Neuronal stem cell (in vitro differentiated cells): ENCODE measurements at regions not wholly inside any gene's neighbourhood (a gene's known extent, or its start where the extent isn't known, plus 50 kb on each side); places are given as distances from the start of the nearest gene placed in this dataset.
A peak's percentile ranks its signal among the peaks of the same experiment; 100 is the strongest.

Experiments used
- DNase-seq: peaks from one replicate; pipeline ENCODE4 v3.0.0-alpha.2; 2013; ENCODE audit warnings: low spot score
- H2AFZ ChIP-seq: one replicate; pipeline ENCODE4 v1.6.1; 2013; ENCODE audit warnings: mild to moderate bottlenecking, low read length, inconsistent platforms
- H2AK5ac ChIP-seq: 2 replicates; pipeline ENCODE4 v1.6.1; 2013; ENCODE audit warnings: low read depth, mild to moderate bottlenecking, inconsistent platforms, low read length, moderate library complexity, mixed read lengths
- H2BK120ac ChIP-seq: 2 replicates; pipeline ENCODE4 v1.6.1; 2013; ENCODE audit warnings: low read depth, mild to moderate bottlenecking, inconsistent platforms, low read length, moderate library complexity, mixed read lengths
- H2BK12ac ChIP-seq: one replicate; pipeline ENCODE4 v1.6.1; 2013; ENCODE audit warnings: low read length, inconsistent platforms
- H2BK15ac ChIP-seq: 2 replicates; pipeline ENCODE4 v1.6.1; 2013; ENCODE audit warnings: mild to moderate bottlenecking, low read length, inconsistent platforms, mixed read lengths
- H2BK5ac ChIP-seq: one replicate; pipeline ENCODE4 v1.6.1; 2013; ENCODE audit warnings: inconsistent platforms, mild to moderate bottlenecking, low read length, moderate library complexity
- H3K14ac ChIP-seq: one replicate; pipeline ENCODE4 v1.6.1; 2013; ENCODE audit warnings: low read length, inconsistent platforms
- H3K18ac ChIP-seq: 2 replicates; pipeline ENCODE4 v1.6.1; 2013; ENCODE audit warnings: low read length, inconsistent platforms
- H3K23ac ChIP-seq: 2 replicates; pipeline ENCODE4 v1.6.1; 2013; ENCODE audit warnings: low read depth, mild to moderate bottlenecking, mixed read lengths, low read length, inconsistent platforms; ENCODE audit not compliant: poor library complexity
- H3K27ac ChIP-seq: replicated peaks from 3 replicates; pipeline ENCODE4 v1.5.1; 2013; ENCODE audit warnings: low read length, inconsistent platforms
- H3K27me3 ChIP-seq, 3 experiments: 2 replicates each; pipeline ENCODE4 v1.6.1; 2013; ENCODE audit warnings: low read length in 3 of 3, mild to moderate bottlenecking in 2 of 3, inconsistent platforms in 1 of 3, low read depth in 1 of 3, mixed read lengths in 1 of 3, moderate library complexity in 1 of 3; ENCODE audit not compliant: control insufficient read depth in 3 of 3, insufficient read depth in 3 of 3
- H3K36me3 ChIP-seq, 2 donors: replicated peaks in 1 of 2; 2 replicates each; pipeline ENCODE4 v1.6.1; 2013; ENCODE audit warnings: low read length in 2 of 2; ENCODE audit not compliant: control insufficient read depth in 2 of 2, insufficient read depth in 2 of 2
- H3K4ac ChIP-seq: 2 replicates; pipeline ENCODE4 v1.6.1; 2013; ENCODE audit warnings: inconsistent platforms, mild to moderate bottlenecking, low read length, moderate library complexity
- H3K4me1 ChIP-seq, 2 donors: 1 replicate in 1 of 2; 2 replicates in 1 of 2; pipeline ENCODE4 v1.6.1; 2013; ENCODE audit warnings: low read length in 2 of 2, low read depth in 1 of 2; ENCODE audit not compliant: control insufficient read depth in 2 of 2, insufficient read depth in 1 of 2
- H3K4me2 ChIP-seq: one replicate; pipeline ENCODE4 v1.6.1; 2013; ENCODE audit warnings: mild to moderate bottlenecking, low read length, inconsistent platforms; ENCODE audit not compliant: insufficient read depth, poor library complexity, severe bottlenecking
- H3K4me3 ChIP-seq, 2 donors: 2 replicates each; pipeline ENCODE4 v1.5.1; 2013; ENCODE audit warnings: low read length in 2 of 2, mild to moderate bottlenecking in 2 of 2, inconsistent platforms in 1 of 2, moderate library complexity in 1 of 2
- H3K79me1 ChIP-seq: one replicate; pipeline ENCODE4 v1.6.1; 2013; ENCODE audit warnings: low read depth, mild to moderate bottlenecking, inconsistent platforms, low read length, moderate library complexity
- H3K9ac ChIP-seq: one replicate; pipeline ENCODE4 v1.6.1; 2013; ENCODE audit warnings: mild to moderate bottlenecking, low read depth, low read length, inconsistent platforms; ENCODE audit not compliant: poor library complexity
- H3K9me3 ChIP-seq, 2 donors: replicated peaks in 1 of 2; 2 replicates each; pipeline versions ENCODE3 to v1.6.1; 2013; ENCODE audit warnings: low read length in 2 of 2, mild to moderate bottlenecking in 2 of 2, inconsistent platforms in 1 of 2, low read depth in 1 of 2, mixed read lengths in 1 of 2, moderate library complexity in 1 of 2; ENCODE audit not compliant: control insufficient read depth in 2 of 2, insufficient read depth in 1 of 2
- H4K8ac ChIP-seq: one replicate; pipeline ENCODE4 v1.6.1; 2013; ENCODE audit warnings: low read depth, mild to moderate bottlenecking, inconsistent platforms, low read length, moderate library complexity
- H4K91ac ChIP-seq: one replicate; pipeline ENCODE4 v1.6.1; 2013; ENCODE audit warnings: low read length, low read depth, mild to moderate bottlenecking, inconsistent platforms; ENCODE audit not compliant: poor library complexity
- WGBS, 2 donors: extraction: QIAGEN DNeasy Blood & Tissue Kit; methylation state at CpG; one replicate each; pipeline ENCODE4 v1.1.7; 2013; ENCODE audit warnings: missing lambda C conversion rate in 2 of 2, mixed read lengths in 1 of 2; ENCODE audit not compliant: insufficient read length in 2 of 2, insufficient replicate concordance in 1 of 2; ENCODE audit errors: extremely low coverage in 2 of 2; 5-methylcytosine and 5-hydroxymethylcytosine counted together

- Histone ChIP-seq H3K4ac (no peak overlapping the region), H2BK15ac (no peak overlapping the region), H3K4me2 (no peak overlapping the region), H3K4me3 (no peak overlapping the region), H2BK12ac (no peak overlapping the region), H3K9me3 (no peaks in the 10 kb centered on the region), H3K27ac (no peak overlapping the region), H3K36me3 (no peaks in the 10 kb centered on the region), H3K9ac (no peak overlapping the region), H3K23ac (no peak overlapping the region), H3K14ac (no peak overlapping the region), H3K27me3 (no peaks in the 10 kb centered on the region), H2AFZ (no peak overlapping the region), H4K91ac (no peak overlapping the region), H4K8ac (no peak overlapping the region), H3K18ac (no peak overlapping the region), H2BK5ac (no peak overlapping the region), H2BK120ac (no peak overlapping the region), H2AK5ac (no peak overlapping the region), H3K4me1 (peaks cover 0 to 3% of the 10 kb centered on the region in 2 donors), H3K79me1 (no peaks in the 10 kb centered on the region)
- no peak for DNase-seq
- WGBS, 2 donors, result no CpG with 5 or more reads among the region's 4 CpGs
Measured at GRCh38 chr13:33659466-33659865, 158.5 kb upstream of the RFC3 start.

- Histone ChIP-seq H4K91ac (no peak overlapping the region), H3K27me3 (no peaks in the 10 kb centered on the region), H3K79me1 (no peaks in the 10 kb centered on the region), H4K8ac (no peak overlapping the region), H3K18ac (no peak overlapping the region), H2AK5ac (no peak overlapping the region), H2BK5ac (no peak overlapping the region), H3K4me3 (no peak overlapping the region), H3K36me3 (no peaks in the 10 kb centered on the region), H2BK12ac (no peak overlapping the region), H3K23ac (no peak overlapping the region), H3K27ac (no peak overlapping the region), H3K9ac (no peak overlapping the region), H3K4me2 (no peak overlapping the region), H2BK15ac (no peak overlapping the region), H3K4me1 (no peaks in the 10 kb centered on the region), H2AFZ (no peak overlapping the region), H3K9me3 (no peaks in the 10 kb centered on the region), H3K4ac (no peak overlapping the region), H2BK120ac (no peak overlapping the region), H3K14ac (no peak overlapping the region)
- no peak for DNase-seq
- WGBS, 2 donors, result no CpG with 5 or more reads among the region's 2 CpGs
Measured at GRCh38 chr13:33659894-33660293, 158.1 kb upstream of the RFC3 start.

GRCh38 chr13:33662392-33662791 lies 155.6 kb upstream of the RFC3 start:
- no peak for DNase-seq
- Histone ChIP-seq H3K14ac (no peak overlapping the region), H4K8ac (no peak overlapping the region), H2AK5ac (no peak overlapping the region), H3K23ac (no peak overlapping the region), H3K9me3 (no peaks in the 10 kb centered on the region), H2AFZ (no peak overlapping the region), H2BK120ac (no peak overlapping the region), H2BK5ac (no peak overlapping the region), H4K91ac (no peak overlapping the region), H3K4me3 (no peak overlapping the region), H3K27ac (no peak overlapping the region), H2BK15ac (no peak overlapping the region), H3K36me3 (no peaks in the 10 kb centered on the region), H3K4me2 (no peak overlapping the region), H3K79me1 (no peaks in the 10 kb centered on the region), H3K27me3 (no peaks in the 10 kb centered on the region), H2BK12ac (no peak overlapping the region), H3K4ac (no peak overlapping the region), H3K4me1 (peaks cover 0 to 3% of the 10 kb centered on the region in 2 donors), H3K18ac (no peak overlapping the region), H3K9ac (no peak overlapping the region)
- no CpG with 5 or more reads among the region's 4 CpGs for WGBS, 2 donors

GRCh38 chr13:33665626-33666175 lies 152.2 kb upstream of the RFC3 start:
- H4K8ac ChIP-seq, result no peak overlapping the region
- peaks cover 0 to 3% of the 10 kb centered on the region in 2 donors for H3K4me1 ChIP-seq
- no peak overlapping the region for H4K91ac ChIP-seq
- no peak for DNase-seq
- no peak overlapping the region for H3K4ac ChIP-seq
- no peak overlapping the region for H3K4me2 ChIP-seq
- no peaks in the 10 kb centered on the region for H3K27me3 ChIP-seq
- H3K23ac ChIP-seq, result no peak overlapping the region
- no peak overlapping the region for H2BK5ac ChIP-seq
- no peaks in the 10 kb centered on the region for H3K9me3 ChIP-seq
- H3K36me3 ChIP-seq, result no peaks in the 10 kb centered on the region
- H3K27ac ChIP-seq, result peak overlapping the region; percentile 1
- H3K14ac ChIP-seq, result no peak overlapping the region
- no peaks in the 10 kb centered on the region for H3K79me1 ChIP-seq
- peak overlapping the region; percentile 13 for H2AFZ ChIP-seq
- H2BK12ac ChIP-seq, result no peak overlapping the region
- H2AK5ac ChIP-seq, result no peak overlapping the region
- H3K9ac ChIP-seq, result no peak overlapping the region
- H2BK15ac ChIP-seq, result no peak overlapping the region
- H3K4me3 ChIP-seq, result no peak overlapping the region
- no peak overlapping the region for H2BK120ac ChIP-seq
- no CpG with 5 or more reads among the region's 4 CpGs for WGBS, 2 donors
- no peak overlapping the region for H3K18ac ChIP-seq
